Testis (tissue), 2 donors: ENCODE measurements at regions not wholly inside any gene's neighbourhood (a gene's known extent, or its start where the extent isn't known, plus 50 kb on each side); places are given as distances from the start of the nearest gene placed in this dataset.

ENCODE experiments used
- DNase-seq: peaks from one replicate; pipeline ENCODE4 v3.0.0-alpha.2; 2019
- H3K27ac ChIP-seq, 2 donors: fragments of 200-600 bp; sonication (generic); one replicate each; pipeline ENCODE4 v1.5.1; 2019
- H3K27me3 ChIP-seq: fragments of 200-600 bp; sonication (generic); one replicate; pipeline ENCODE4 v1.5.1; 2019
- H3K36me3 ChIP-seq: fragments of 200-600 bp; sonication (generic); one replicate; pipeline ENCODE4 v1.5.1; 2017; ENCODE audit warnings: low read depth; ENCODE audit errors: missing control alignments
- H3K4me1 ChIP-seq: fragments of 200-600 bp; sonication (generic); one replicate; pipeline ENCODE4 v1.5.1; 2019
- H3K4me3 ChIP-seq, 2 donors: fragments of 200-600 bp; sonication (generic); one replicate each; pipeline ENCODE4 v1.5.1; 2017 to 2019
- H3K9me3 ChIP-seq: fragments of 200-600 bp; sonication (generic); one replicate; pipeline ENCODE4 v1.5.1; 2017
- CTCF ChIP-seq, 3 experiments: fragments of 450-650 bp in 2 of 3; fragments of 200-600 bp in 1 of 3; sonication (generic) in 1 of 3; IDR thresholded peaks; one replicate each; pipeline ENCODE4 v1.5.1; 2016 to 2019; ENCODE audit warnings: antibody characterized with exemption in 3 of 3, mild to moderate bottlenecking in 2 of 3, moderate library complexity in 1 of 3
- POLR2A ChIP-seq: fragments of 450-650 bp; IDR thresholded peaks from one replicate; pipeline ENCODE4 v1.6.1; 2017; ENCODE audit warnings: antibody characterized with exemption, mild to moderate bottlenecking, moderate library complexity
- WGBS, 2 donors: methylation state at CpG; one replicate each; pipeline ENCODE4 v1.1.5; 2018; 5-methylcytosine and 5-hydroxymethylcytosine counted together
- intact Hi-C: fragments of 100-400 bp; cut with DNase I; formaldehyde crosslinking; loops from one replicate; pipeline ENCODE4 v1.15.1; 2023; ENCODE audit warnings: low total_unique reads

- TF ChIP-seq CTCF (IDR thresholded peaks at IDR 0.05): no peak
- TF ChIP-seq POLR2A: no peak
- H3K27me3 ChIP-seq: no peaks in the 10 kb centered on the region
- no peak overlapping the region for H3K4me3 ChIP-seq
- no peaks in the 10 kb centered on the region for H3K36me3 ChIP-seq
- peaks cover 11% of the 10 kb centered on the region for H3K4me1 ChIP-seq
- H3K9me3 ChIP-seq: no peaks in the 10 kb centered on the region
- intact Hi-C loops: loop anchor here (5.0 kb wide), 1 partner anchor 366 kb away; no protein-coding TSS in a partner anchor
- no peak overlapping the region for H3K27ac ChIP-seq
- DNase-seq: no peak
- whole genome bisulfite sequencing, 2 donors: 71 to 80% methylated on average over 6 of the region's 6 CpGs
These were observed 72.1 kb upstream of the CASZ1 start for GRCh38 chr1:10868599-10868965.

GRCh38 chr1:10869933-10870332, 73.5 kb upstream of the CASZ1 start:
- no peak for TF ChIP-seq POLR2A
- no peak for TF ChIP-seq CTCF (IDR thresholded peaks at IDR 0.05)
- Histone ChIP-seq H3K27me3 (no peaks in the 10 kb centered on the region), H3K27ac (no peak overlapping the region), H3K4me3 (no peak overlapping the region), H3K9me3 (no peaks in the 10 kb centered on the region), H3K36me3 (no peaks in the 10 kb centered on the region), H3K4me1 (peaks cover 11% of the 10 kb centered on the region)
- DNase-seq: no peak
- WGBS, 2 donors: 50 to 56% methylated on average over 1 of the region's 1 CpG
- intact Hi-C loops: loop anchor here (5.0 kb wide), 1 partner anchor 368 kb away; no protein-coding TSS in a partner anchor

GRCh38 chr1:10870493-10871096, 74.1 kb upstream of the CASZ1 start:
- peaks cover 11% of the 10 kb centered on the region for H3K4me1 ChIP-seq
- H3K27ac ChIP-seq: no peak overlapping the region
- no peaks in the 10 kb centered on the region for H3K36me3 ChIP-seq
- no peak for TF ChIP-seq CTCF (IDR thresholded peaks at IDR 0.05)
- intact Hi-C loops: no loop called here
- H3K27me3 ChIP-seq: no peaks in the 10 kb centered on the region
- 63 to 77% methylated on average over 5 of the region's 5 CpGs for WGBS, 2 donors
- no peak for DNase-seq
- H3K4me3 ChIP-seq: no peak overlapping the region
- no peaks in the 10 kb centered on the region for H3K9me3 ChIP-seq

GRCh38 chr1:10873189-10873588, 76.7 kb upstream of the CASZ1 start:
- H3K9me3 ChIP-seq: no peaks in the 10 kb centered on the region
- intact Hi-C loops: no loop called here
- no peak for TF ChIP-seq POLR2A
- no peak for TF ChIP-seq CTCF (IDR thresholded peaks at IDR 0.05)
- H3K27ac ChIP-seq: no peak overlapping the region
- DNase-seq: peak; percentile 25
- WGBS, 2 donors: 60 to 66% methylated on average over 6 of the region's 6 CpGs
- no peaks in the 10 kb centered on the region for H3K27me3 ChIP-seq
- H3K4me1 ChIP-seq: no peaks in the 10 kb centered on the region
- H3K36me3 ChIP-seq: no peaks in the 10 kb centered on the region
- H3K4me3 ChIP-seq: no peak overlapping the region

- WGBS, 2 donors: 93 to 99% methylated on average over 5 of the region's 5 CpGs
- Histone ChIP-seq H3K9me3 (no peaks in the 10 kb centered on the region), H3K36me3 (no peaks in the 10 kb centered on the region), H3K27me3 (no peaks in the 10 kb centered on the region), H3K4me1 (no peaks in the 10 kb centered on the region), H3K4me3 (no peak overlapping the region), H3K27ac (no peak overlapping the region)
- intact Hi-C loops: no loop called here
- no peak for DNase-seq
- TF ChIP-seq POLR2A (no peak), CTCF (IDR thresholded peaks at IDR 0.05) (no peak)
These were observed 77.9 kb upstream of the CASZ1 start for GRCh38 chr1:10874351-10874750.
